H9 (cell line): ENCODE measurements at regions not wholly inside any gene's neighbourhood (a gene's known extent, or its start where the extent isn't known, plus 50 kb on each side); places are given as distances from the start of the nearest gene placed in this dataset.

ENCODE experiments used
- DNase-seq: peaks from one replicate; pipeline ENCODE4 v3.0.0-alpha.2; 2017
- H2AFZ ChIP-seq: one replicate; pipeline ENCODE4 v1.6.1; 2013; ENCODE audit warnings: mild to moderate bottlenecking, low read length, control low read depth, moderate library complexity
- H2AK5ac ChIP-seq: 2 replicates; pipeline ENCODE4 v1.6.1; 2013; ENCODE audit warnings: low read length, control low read depth, mixed read lengths; ENCODE audit not compliant: insufficient read length
- H2BK120ac ChIP-seq: one replicate; pipeline ENCODE4 v1.6.1; 2013; ENCODE audit warnings: low read depth, mild to moderate bottlenecking, low read length, control low read depth, inconsistent platforms; ENCODE audit not compliant: poor library complexity, severe bottlenecking
- H2BK12ac ChIP-seq: 2 replicates; pipeline ENCODE4 v1.6.1; 2013; ENCODE audit warnings: low read length, control low read depth, mixed read lengths, low read depth; ENCODE audit not compliant: insufficient read length
- H2BK15ac ChIP-seq: 2 replicates; pipeline ENCODE4 v1.6.1; 2013; ENCODE audit warnings: low read depth, low read length, control low read depth
- H2BK20ac ChIP-seq: one replicate; pipeline ENCODE4 v1.6.1; 2013; ENCODE audit warnings: low read depth, mild to moderate bottlenecking, low read length, control low read depth, inconsistent platforms; ENCODE audit not compliant: poor library complexity, severe bottlenecking
- H2BK5ac ChIP-seq: 2 replicates; pipeline ENCODE4 v1.6.1; 2013; ENCODE audit warnings: low read length, control low read depth, mixed read lengths; ENCODE audit not compliant: insufficient read length
- H3K14ac ChIP-seq: 2 replicates; pipeline ENCODE4 v1.6.1; 2013; ENCODE audit warnings: low read length, control low read depth; ENCODE audit not compliant: insufficient read depth
- H3K18ac ChIP-seq: 2 replicates; pipeline ENCODE4 v1.6.1; 2013; ENCODE audit warnings: low read depth, mild to moderate bottlenecking, mixed read lengths, low read length, control low read depth; ENCODE audit not compliant: insufficient read length
- H3K23ac ChIP-seq: 2 replicates; pipeline ENCODE4 v1.6.1; 2013; ENCODE audit warnings: low read length, control low read depth, mixed read lengths, low read depth; ENCODE audit not compliant: insufficient read length
- H3K23me2 ChIP-seq: 2 replicates; pipeline ENCODE4 v1.6.1; 2013; ENCODE audit warnings: low read depth, mild to moderate bottlenecking, mixed read lengths, low read length, control low read depth; ENCODE audit not compliant: insufficient read length, poor library complexity, severe bottlenecking
- H3K27ac ChIP-seq: 2 replicates; pipeline ENCODE4 v1.5.1; 2013; ENCODE audit warnings: low read length, control low read depth, mixed read lengths, low read depth; ENCODE audit not compliant: insufficient read length
- H3K27me3 ChIP-seq: 2 replicates; pipeline ENCODE4 v1.6.1; 2013; ENCODE audit warnings: low read length, control low read depth, inconsistent platforms; ENCODE audit not compliant: insufficient read depth
- H3K4ac ChIP-seq: 2 replicates; pipeline ENCODE4 v1.6.1; 2013; ENCODE audit warnings: low read depth, mild to moderate bottlenecking, control low read depth, inconsistent platforms, low read length, moderate library complexity
- H3K4me1 ChIP-seq: 2 replicates; pipeline ENCODE4 v1.6.1; 2013; ENCODE audit warnings: low read length, control low read depth, inconsistent platforms; ENCODE audit not compliant: insufficient read depth
- H3K4me2 ChIP-seq: 2 replicates; pipeline ENCODE4 v1.6.1; 2013; ENCODE audit warnings: low read length, control low read depth, mixed read lengths; ENCODE audit not compliant: insufficient read length, insufficient read depth
- H3K56ac ChIP-seq: 2 replicates; pipeline ENCODE4 v1.6.1; 2013; ENCODE audit warnings: low read depth, mild to moderate bottlenecking, mixed read lengths, low read length, control low read depth; ENCODE audit not compliant: insufficient read length
- H3K79me1 ChIP-seq: 2 replicates; pipeline ENCODE4 v1.6.1; 2013; ENCODE audit warnings: low read depth, mild to moderate bottlenecking, moderate library complexity, low read length, control low read depth, inconsistent platforms; ENCODE audit not compliant: insufficient read depth, poor library complexity, severe bottlenecking
- H3K79me2 ChIP-seq: 2 replicates; pipeline ENCODE4 v1.6.1; 2013; ENCODE audit warnings: low read length, control low read depth, inconsistent platforms; ENCODE audit not compliant: insufficient read depth
- H3K9ac ChIP-seq: 2 replicates; pipeline ENCODE4 v1.6.1; 2013; ENCODE audit warnings: low read length, control low read depth, mixed read lengths; ENCODE audit not compliant: insufficient read length; ENCODE audit errors: extremely low read depth
- H3K9me3 ChIP-seq: one replicate; pipeline ENCODE4 v1.6.1; 2013; ENCODE audit warnings: low read depth, low read length, inconsistent platforms; ENCODE audit not compliant: control insufficient read depth
- H3T11ph ChIP-seq: one replicate; pipeline ENCODE4 v1.6.1; 2013; ENCODE audit warnings: mild to moderate bottlenecking, low read length, control low read depth, inconsistent platforms
- H4K20me1 ChIP-seq: one replicate; pipeline ENCODE4 v1.6.1; 2013; ENCODE audit not compliant: control insufficient read depth, insufficient read length, insufficient read depth
- H4K5ac ChIP-seq: 2 replicates; pipeline ENCODE4 v1.6.1; 2013; ENCODE audit warnings: low read depth, mild to moderate bottlenecking, mixed read lengths, low read length, control low read depth; ENCODE audit not compliant: insufficient read length
- H4K8ac ChIP-seq: replicated peaks from 2 replicates; pipeline ENCODE4 v1.6.1; 2013; ENCODE audit warnings: low read length, control low read depth, mixed read lengths, low read depth; ENCODE audit not compliant: insufficient read length
- H4K91ac ChIP-seq: 2 replicates; pipeline ENCODE4 v1.6.1; 2013; ENCODE audit warnings: low read depth, mild to moderate bottlenecking, moderate library complexity, mixed read lengths, low read length, control low read depth; ENCODE audit not compliant: insufficient read length
- H3K27ac Mint-ChIP-seq, 3 experiments: 2 replicates in 2 of 3; 3 replicates in 1 of 3; pipeline ENCODE4 v1.8.0; 2020 to 2021; ENCODE audit warnings: mixed read lengths in 3 of 3, mild to moderate bottlenecking in 1 of 3, moderate library complexity in 1 of 3
- H3K27me3 Mint-ChIP-seq: 2 replicates; pipeline ENCODE4 v1.8.0; 2021; ENCODE audit warnings: low read depth, mild to moderate bottlenecking, moderate library complexity, mixed read lengths
- H3K36me3 Mint-ChIP-seq, 3 experiments: 2 replicates in 2 of 3; 3 replicates in 1 of 3; pipeline ENCODE4 v1.8.0; 2020 to 2021; ENCODE audit warnings: low read depth in 3 of 3, mixed read lengths in 3 of 3; ENCODE audit not compliant: insufficient read depth in 1 of 3
- H3K4me1 Mint-ChIP-seq, 2 experiments: 2 replicates each; pipeline ENCODE4 v1.8.0; 2020; ENCODE audit warnings: mixed read lengths in 2 of 2
- H3K4me3 Mint-ChIP-seq, 2 experiments: 2 replicates in 1 of 2; 3 replicates in 1 of 2; pipeline ENCODE4 v1.8.0; 2020 to 2021; ENCODE audit warnings: mild to moderate bottlenecking in 2 of 2, mixed read lengths in 2 of 2, moderate library complexity in 1 of 2
- H3K9me3 Mint-ChIP-seq, 2 experiments: 2 replicates in 1 of 2; 3 replicates in 1 of 2; pipeline ENCODE4 v1.8.0; 2020; ENCODE audit warnings: mild to moderate bottlenecking in 2 of 2, mixed read lengths in 2 of 2, moderate library complexity in 1 of 2
- WGBS: extraction: QIAGEN DNeasy Blood & Tissue Kit; methylation state at CpG from one replicate; pipeline ENCODE4 v1.1.7; 2013; ENCODE audit warnings: missing lambda C conversion rate, low lambda C conversion rate, mixed read lengths; ENCODE audit not compliant: insufficient read length; ENCODE audit errors: extremely low coverage; 5-methylcytosine and 5-hydroxymethylcytosine counted together
- TF ChIP-seq, protein P1 (sequence below): fragments of 200-600 bp; sonication (generic); conservative IDR thresholded peaks from 3 replicates; pipeline ENCODE4 v1.8.0; 2021; ENCODE audit warnings: antibody characterized with exemption, mild to moderate bottlenecking

DNA sequence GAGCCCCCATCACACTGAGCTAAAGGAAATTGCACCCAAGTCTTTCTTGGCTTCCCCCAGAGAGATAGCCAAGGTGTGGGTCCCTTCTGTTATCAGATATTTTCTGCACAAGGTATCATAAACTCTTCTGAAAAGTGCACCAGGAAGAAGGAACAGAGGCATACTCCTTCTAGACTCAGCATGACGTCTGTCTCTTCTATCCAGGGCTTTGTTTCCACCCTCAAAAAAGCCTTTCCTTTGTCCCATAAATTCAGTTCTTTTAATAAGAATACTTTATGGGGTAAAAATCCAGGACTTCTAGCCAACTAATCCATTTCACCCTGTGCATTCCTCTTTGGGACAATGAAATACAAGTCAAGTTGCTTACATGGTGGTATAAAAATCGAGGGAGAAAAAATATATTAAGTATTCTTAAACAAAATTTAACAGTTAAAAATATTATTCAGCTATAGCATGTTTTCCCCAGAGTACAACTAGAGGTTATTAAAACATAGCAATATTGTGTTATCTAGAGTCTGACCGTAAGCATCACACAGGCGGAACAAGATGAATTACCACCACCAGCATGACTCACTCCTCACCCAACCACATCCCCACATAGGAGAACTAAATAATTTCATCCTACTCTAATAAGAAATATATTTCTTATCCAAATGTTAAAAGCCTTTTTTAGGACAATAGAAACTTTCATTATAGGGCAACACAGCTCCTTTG lies 79.9 kb upstream of the GPC6 start:
- no peaks in the 10 kb centered on the region for H3K79me2 ChIP-seq
- no peak overlapping the region for H3K56ac ChIP-seq
- no peak overlapping the region for H4K8ac ChIP-seq
- H3K4ac ChIP-seq = no peak overlapping the region
- H3K9ac ChIP-seq = no peak overlapping the region
- no peak overlapping the region for H2AFZ ChIP-seq
- no peak overlapping the region for H3T11ph ChIP-seq
- H3K9me3 Mint-ChIP-seq = no peaks in the 10 kb centered on the region
- H3K18ac ChIP-seq = no peak overlapping the region
- H3K14ac ChIP-seq = no peak overlapping the region
- no peak overlapping the region for H2AK5ac ChIP-seq
- no peak overlapping the region for H2BK15ac ChIP-seq
- no peaks in the 10 kb centered on the region for H3K79me1 ChIP-seq
- TF ChIP-seq, protein P1, sequence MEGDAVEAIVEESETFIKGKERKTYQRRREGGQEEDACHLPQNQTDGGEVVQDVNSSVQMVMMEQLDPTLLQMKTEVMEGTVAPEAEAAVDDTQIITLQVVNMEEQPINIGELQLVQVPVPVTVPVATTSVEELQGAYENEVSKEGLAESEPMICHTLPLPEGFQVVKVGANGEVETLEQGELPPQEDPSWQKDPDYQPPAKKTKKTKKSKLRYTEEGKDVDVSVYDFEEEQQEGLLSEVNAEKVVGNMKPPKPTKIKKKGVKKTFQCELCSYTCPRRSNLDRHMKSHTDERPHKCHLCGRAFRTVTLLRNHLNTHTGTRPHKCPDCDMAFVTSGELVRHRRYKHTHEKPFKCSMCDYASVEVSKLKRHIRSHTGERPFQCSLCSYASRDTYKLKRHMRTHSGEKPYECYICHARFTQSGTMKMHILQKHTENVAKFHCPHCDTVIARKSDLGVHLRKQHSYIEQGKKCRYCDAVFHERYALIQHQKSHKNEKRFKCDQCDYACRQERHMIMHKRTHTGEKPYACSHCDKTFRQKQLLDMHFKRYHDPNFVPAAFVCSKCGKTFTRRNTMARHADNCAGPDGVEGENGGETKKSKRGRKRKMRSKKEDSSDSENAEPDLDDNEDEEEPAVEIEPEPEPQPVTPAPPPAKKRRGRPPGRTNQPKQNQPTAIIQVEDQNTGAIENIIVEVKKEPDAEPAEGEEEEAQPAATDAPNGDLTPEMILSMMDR = no peak
- no peaks in the 10 kb centered on the region for H4K20me1 ChIP-seq
- 0 out of 2 replicates have a peak, but pooled peaks cover 2% of the 10 kb centered on the region for H3K4me1 ChIP-seq
- H3K9me3 ChIP-seq = no peaks in the 10 kb centered on the region
- no peaks in the 10 kb centered on the region for H3K36me3 Mint-ChIP-seq
- H3K27ac Mint-ChIP-seq = no peak overlapping the region; a peak in 1 of 7 replicates
- H2BK5ac ChIP-seq = no peak overlapping the region
- H3K23ac ChIP-seq = no peak overlapping the region
- H4K91ac ChIP-seq = no peak overlapping the region
- no peak overlapping the region for H3K4me2 ChIP-seq
- no peak for DNase-seq
- no peak overlapping the region for H3K27ac ChIP-seq
- H2BK12ac ChIP-seq = no peak overlapping the region
- H2BK20ac ChIP-seq = no peak overlapping the region
- no peaks in the 10 kb centered on the region for H3K27me3 Mint-ChIP-seq
- H2BK120ac ChIP-seq = no peak overlapping the region
- no CpG with 5 or more reads among the region's 4 CpGs for WGBS
- no peak overlapping the region for H4K5ac ChIP-seq
- peaks cover 13 to 17% of the 10 kb centered on the region in 2 experiments for H3K4me1 Mint-ChIP-seq
- no peak overlapping the region for H3K4me3 Mint-ChIP-seq
- H3K23me2 ChIP-seq = no peaks in the 10 kb centered on the region
- no peaks in the 10 kb centered on the region for H3K27me3 ChIP-seq
